ENCODE measurements at regions not wholly inside any gene's neighbourhood (a gene's known extent, or its start where the extent isn't known, plus 50 kb on each side); places are given as distances from the start of the nearest gene placed in this dataset.

DNA sequence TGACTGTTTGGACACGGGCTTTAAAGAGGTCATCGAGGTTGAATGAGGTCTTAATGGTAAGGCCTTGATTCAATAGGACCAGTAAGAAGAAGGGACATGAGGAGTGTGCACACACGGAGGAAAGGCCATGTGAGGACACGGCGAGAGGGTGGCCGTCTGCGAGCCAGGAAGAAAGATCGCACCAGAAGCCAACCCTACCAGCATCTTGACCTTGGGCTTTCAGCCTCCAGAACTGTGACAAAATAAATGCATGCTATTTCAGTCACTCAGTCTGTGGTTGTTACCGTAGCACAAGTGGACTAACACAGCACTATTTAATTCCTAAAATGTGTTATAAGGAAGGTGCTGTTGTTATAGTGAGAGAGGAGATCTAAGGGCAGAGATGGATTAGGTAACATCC is 468.6 kb upstream of the FAT1 start:
- no peak overlapping the region for H2BK20ac ChIP-seq (ENCODE audit: low read depth, low read length)
- no peak overlapping the region for H4K5ac ChIP-seq (ENCODE audit: low read depth, low read length)
- no peak overlapping the region for H2BK5ac ChIP-seq (ENCODE audit: low read depth, low read length, poor library complexity, severe bottlenecking)
- no peaks in the 10 kb centered on the region for H3K36me3 ChIP-seq (ENCODE audit: control insufficient read depth, insufficient read depth, low read length)
- H3K79me1 ChIP-seq (ENCODE audit: low read depth in 1 of 2, low read length in 2 of 2): no peaks in the 10 kb centered on the region
- H2BK120ac ChIP-seq (ENCODE audit: low read depth, low read length): no peak overlapping the region
- H2AK9ac ChIP-seq (replicated peaks; ENCODE audit: low read depth, low read length, poor library complexity): no peak overlapping the region
- TF ChIP-seq POLR2A (IDR thresholded peaks at IDR 0.05; ENCODE audit: low read depth, low read length): no peak
- no peak for TF ChIP-seq FOS (IDR thresholded peaks at IDR 0.05; ENCODE audit: low read depth, low read length)
- TF ChIP-seq CEBPB (IDR thresholded peaks at IDR 0.05; ENCODE audit: low read depth, low read length): no peak
- TF ChIP-seq MAZ (IDR thresholded peaks at IDR 0.05; ENCODE audit: borderline replicate concordance, low read depth, low read length): no peak
- no peak for TF ChIP-seq CHD1 (IDR thresholded peaks at IDR 0.05; ENCODE audit: low read depth, low read length)
- no peak for TF ChIP-seq NFE2L2 (IDR thresholded peaks at IDR 0.05; ENCODE audit: low read depth, low read length)
- TF ChIP-seq, protein P1, sequence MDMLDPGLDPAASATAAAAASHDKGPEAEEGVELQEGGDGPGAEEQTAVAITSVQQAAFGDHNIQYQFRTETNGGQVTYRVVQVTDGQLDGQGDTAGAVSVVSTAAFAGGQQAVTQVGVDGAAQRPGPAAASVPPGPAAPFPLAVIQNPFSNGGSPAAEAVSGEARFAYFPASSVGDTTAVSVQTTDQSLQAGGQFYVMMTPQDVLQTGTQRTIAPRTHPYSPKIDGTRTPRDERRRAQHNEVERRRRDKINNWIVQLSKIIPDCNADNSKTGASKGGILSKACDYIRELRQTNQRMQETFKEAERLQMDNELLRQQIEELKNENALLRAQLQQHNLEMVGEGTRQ (IDR thresholded peaks at IDR 0.05; ENCODE audit: low read depth, low read length): no peak
- no peak for TF ChIP-seq MAFK (IDR thresholded peaks at IDR 0.05; ENCODE audit: low read depth, low read length)
- no peak for TF ChIP-seq RFX5 (IDR thresholded peaks at IDR 0.05; ENCODE audit: low read depth, low read length)
- no peak overlapping the region for H3K4me2 ChIP-seq (ENCODE audit: low read depth, low read length)
- ChIA-PET POLR2A (ENCODE audit: unreplicated experiment) (no interaction called here), CTCF (no interaction called here)
- no peak overlapping the region for H3K9ac ChIP-seq (ENCODE audit: low read depth, low read length)
- no peak overlapping the region for H2AK5ac ChIP-seq (ENCODE audit: low read depth, low read length)
- H4K8ac ChIP-seq (ENCODE audit: low read depth in 2 of 2, low read length in 2 of 2): no peak overlapping the region
- H3K27ac ChIP-seq (ENCODE audit: insufficient read depth, low read length): no peak overlapping the region
- no peaks in the 10 kb centered on the region for H3K9me3 ChIP-seq (ENCODE audit: control insufficient read depth, insufficient read depth, low read length)
- H3K4ac ChIP-seq (ENCODE audit: low read depth, low read length): no peak overlapping the region
- no peaks in the 10 kb centered on the region for H3K27me3 ChIP-seq (ENCODE audit: control insufficient read depth, insufficient read depth, low read length)
- no peak for ATAC-seq (ENCODE audit: low read depth)
- H4K91ac ChIP-seq (ENCODE audit: insufficient read depth, low read depth, low read length): no peak overlapping the region
- intact Hi-C loops (cut with micrococcal nuclease) (no loop called here), dilution Hi-C loops (cut with HindIII; ENCODE audit: low sequenced_read_pairs, unreplicated experiment) (no loop called here), in situ Hi-C loops (cut with MboI; ENCODE audit: low sequenced_read_pairs) (no loop called here)
- H3K14ac ChIP-seq (replicated peaks; ENCODE audit: low read depth, low read length): no peak overlapping the region
- no peak overlapping the region for H2AFZ ChIP-seq (replicated peaks; ENCODE audit: low read length, poor library complexity)
- no peaks in the 10 kb centered on the region for H4K20me1 ChIP-seq (ENCODE audit: insufficient read depth, low read length)
- DNase-seq: no peak
- H3K9me1 ChIP-seq (ENCODE audit: insufficient read depth, low read length): no peaks in the 10 kb centered on the region
- no peak overlapping the region for H3K18ac ChIP-seq (ENCODE audit: low read depth, low read length)
- H3K4me1 ChIP-seq (ENCODE audit: control insufficient read depth, insufficient read depth, low read length): no peaks in the 10 kb centered on the region; the same call in 1 of the 2 replicates
- no peak overlapping the region for H3K56ac ChIP-seq (ENCODE audit: extremely low read depth, insufficient read depth, low read length)
- no peak overlapping the region for H3K23ac ChIP-seq (ENCODE audit: low read depth, low read length)
- 100% methylated on average over 1 of the region's 9 CpGs; no CpG with 5 or more reads in 1 of the 2 experiments for WGBS, 2 experiments (ENCODE audit: extremely low coverage in 2 of 2, insufficient read length in 1 of 2)
- no TSS peak for BruUV-seq (replicated peaks)
- H2BK15ac ChIP-seq (ENCODE audit: low read depth, low read length): no peak overlapping the region
- no peak overlapping the region for H3K4me3 ChIP-seq (ENCODE audit: insufficient read depth, low read depth, low read length)
